NCI-H2171 (cell line): ENCODE measurements at regions not wholly inside any gene's neighbourhood (a gene's known extent, or its start where the extent isn't known, plus 50 kb on each side); places are given as distances from the start of the nearest gene placed in this dataset.
A peak's percentile ranks its signal among the peaks of the same experiment; 100 is the strongest.

ENCODE experiments used
- DNase-seq: peaks from one replicate; lab custom pipeline; 2025; lab: John Stamatoyannopoulos, UW

DNA sequence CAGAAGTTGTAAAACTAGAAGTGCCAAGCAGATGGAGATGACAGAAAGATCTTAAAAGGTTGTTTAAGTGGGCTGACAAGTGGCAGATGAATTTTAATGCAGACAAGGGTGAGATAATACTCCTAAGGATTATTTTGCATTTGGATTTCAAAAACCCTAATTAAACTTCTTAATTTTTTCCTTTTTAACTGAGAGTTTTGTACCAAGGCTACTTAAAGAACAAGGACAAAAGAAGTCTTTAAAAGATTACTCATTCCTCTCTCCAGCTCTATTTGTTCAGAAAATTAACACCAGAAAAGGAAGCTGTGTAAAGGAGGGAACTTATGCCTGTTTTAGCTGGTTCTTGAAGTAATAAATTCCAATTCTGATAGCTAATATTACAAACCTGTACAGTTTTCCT, 275.4 kb downstream of the ETNK1 start:
- DNase-seq, result no peak

- DNase-seq, result no peak
Observed at GRCh38 chr12:22904485-22904884, 279.5 kb downstream of the ETNK1 start.

DNA sequence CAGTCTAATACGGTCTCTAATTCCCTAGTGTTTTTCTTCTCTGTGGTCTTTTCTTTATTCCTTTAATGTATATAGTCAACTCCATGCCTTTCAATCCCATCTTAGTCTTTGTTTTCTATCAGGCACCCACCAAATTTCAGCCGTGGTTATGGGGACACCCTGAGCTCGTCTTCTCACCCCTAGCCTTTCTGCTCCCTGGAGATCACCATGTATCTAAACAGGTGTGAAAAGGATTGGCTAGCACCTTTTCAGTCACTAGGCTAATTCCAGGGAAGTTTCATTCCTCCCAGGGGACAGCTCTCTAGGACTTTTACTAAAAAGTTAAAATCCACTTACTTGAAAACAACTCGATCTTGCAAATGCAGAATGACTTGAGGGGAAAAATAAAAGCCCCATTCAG, 291.3 kb downstream of the ETNK1 start:
- DNase-seq, result no peak

GRCh38 chr12:22916815-22917214, 291.8 kb downstream of the ETNK1 start:
- DNase-seq, result no peak

GRCh38 chr12:22919883-22920282, 294.9 kb downstream of the ETNK1 start:
- DNase-seq, result no peak

GRCh38 chr12:22923768-22924167, 298.8 kb downstream of the ETNK1 start:
- no peak for DNase-seq

DNA sequence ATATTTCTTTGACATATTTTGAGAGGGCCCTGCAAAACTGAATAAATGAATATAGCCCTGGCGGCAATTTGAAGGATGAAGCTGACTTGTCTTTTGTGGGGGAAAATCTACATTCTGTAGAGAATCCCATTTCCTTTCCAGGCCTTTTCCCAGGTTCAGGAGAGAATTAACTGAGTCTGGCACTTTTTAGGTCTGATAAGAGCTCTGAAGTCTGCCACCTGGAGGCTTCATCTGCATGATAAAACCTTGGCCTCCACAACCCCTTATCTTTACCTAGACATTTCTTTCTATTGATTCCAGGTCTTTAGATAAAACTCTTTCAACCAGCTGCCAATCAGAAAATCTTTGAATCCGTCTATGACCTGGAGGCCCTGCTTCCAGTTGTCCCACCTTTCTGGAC, 299.4 kb downstream of the ETNK1 start:
- DNase-seq, result no peak

GRCh38 chr12:22925623-22926022, 300.7 kb downstream of the ETNK1 start:
- DNase-seq, result no peak

DNA sequence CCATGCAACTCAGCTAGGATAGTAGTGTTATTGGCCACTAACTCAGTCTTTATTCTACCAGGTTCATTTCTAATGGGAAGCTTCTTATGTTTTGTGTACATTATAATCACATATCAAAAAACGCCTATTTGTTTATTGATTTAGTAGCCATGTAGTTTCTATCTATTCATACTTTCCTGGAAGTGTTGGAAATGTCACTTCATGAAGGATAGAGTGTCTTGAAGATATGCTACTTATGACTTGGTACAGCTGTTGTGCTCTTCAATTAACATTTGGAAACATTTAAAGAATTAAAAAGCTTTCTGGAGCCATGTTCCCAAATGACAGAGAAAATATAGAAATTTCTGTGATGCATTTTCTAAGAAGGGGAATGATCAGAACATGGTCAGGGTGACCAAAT, 307.5 kb downstream of the ETNK1 start:
- no peak for DNase-seq

- peak; percentile 34 for DNase-seq
Observed at GRCh38 chr12:22935090-22935489, 310.1 kb downstream of the ETNK1 start.

- no peak for DNase-seq
Observed at GRCh38 chr12:22935501-22935900, 310.5 kb downstream of the ETNK1 start.

- no peak for DNase-seq
Observed at GRCh38 chr12:22938323-22938722, 313.4 kb downstream of the ETNK1 start.

GRCh38 chr12:22951206-22951605, 326.2 kb downstream of the ETNK1 start:
- no peak for DNase-seq

- no peak for DNase-seq
Observed at GRCh38 chr12:22956690-22957089, 331.7 kb downstream of the ETNK1 start.

GRCh38 chr12:22967171-22967570, 342.2 kb downstream of the ETNK1 start:
- no peak for DNase-seq

GRCh38 chr12:22969521-22969920, 344.6 kb downstream of the ETNK1 start:
- no peak for DNase-seq

DNA sequence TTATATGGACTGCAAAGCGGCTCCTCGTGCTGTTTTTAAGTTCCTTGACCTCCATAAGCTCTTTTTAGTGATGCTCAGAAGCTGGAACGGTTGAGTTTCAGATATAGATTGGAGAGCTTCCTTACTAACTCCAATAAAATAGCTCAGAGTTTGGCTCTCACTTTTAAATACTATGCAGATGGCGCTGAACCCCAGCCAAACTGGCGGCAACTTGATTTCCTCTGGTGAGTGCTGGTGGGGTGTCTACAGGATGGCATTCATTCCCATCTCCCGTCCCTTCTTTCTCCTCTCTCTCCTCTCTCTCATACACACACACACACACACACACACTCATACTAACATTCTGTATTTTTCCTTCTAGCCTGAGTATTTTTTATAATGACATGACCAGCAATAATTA, 346.3 kb downstream of the ETNK1 start:
- no peak for DNase-seq

DNA sequence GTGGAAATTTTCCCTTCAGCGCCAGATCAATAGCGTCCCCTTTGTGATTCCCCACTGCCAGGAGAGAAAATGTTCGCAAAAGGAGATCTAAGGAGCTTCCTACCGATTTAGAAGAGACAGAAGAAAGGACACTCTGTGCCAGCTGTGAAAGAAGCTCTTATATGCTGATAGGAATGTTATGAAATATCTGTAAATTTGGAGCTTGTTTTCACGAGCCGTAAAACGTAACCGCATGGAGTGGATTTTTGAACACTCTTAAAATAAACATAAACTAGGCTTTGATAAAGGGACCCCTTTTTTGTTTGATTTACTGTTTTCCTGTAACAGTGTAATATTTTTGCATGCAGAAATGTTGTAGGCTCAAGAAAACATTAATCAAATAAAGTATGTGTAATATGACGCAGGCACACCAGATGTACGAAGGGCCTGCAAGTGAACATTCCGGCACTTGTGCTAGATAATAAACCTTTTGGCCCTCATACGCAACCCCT, 346.8 kb downstream of the ETNK1 start:
- DNase-seq, result no peak

DNA sequence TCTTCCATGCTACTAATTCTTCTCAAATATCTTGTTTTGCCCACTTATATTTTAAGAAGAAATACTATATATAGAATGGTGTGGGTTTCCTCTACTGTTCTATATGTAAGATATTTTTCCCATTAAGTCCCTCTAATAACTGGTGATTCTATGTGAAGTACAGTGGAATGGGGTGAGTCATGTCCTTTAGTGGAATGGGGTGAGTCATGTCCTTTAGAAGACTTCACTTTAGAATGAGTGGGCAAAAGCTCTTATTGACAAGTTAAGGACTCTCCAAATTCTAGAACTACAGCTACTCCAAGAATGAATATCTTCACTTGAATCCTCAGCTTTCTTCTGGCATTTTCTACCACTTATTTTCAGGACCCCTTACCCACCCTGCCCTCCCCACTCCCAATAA, 349.9 kb downstream of the ETNK1 start:
- no peak for DNase-seq

- no peak for DNase-seq
Observed at GRCh38 chr12:22978962-22979361, 354.0 kb downstream of the ETNK1 start.

GRCh38 chr12:22979854-22980469, 355.0 kb downstream of the ETNK1 start:
- no peak for DNase-seq

DNA sequence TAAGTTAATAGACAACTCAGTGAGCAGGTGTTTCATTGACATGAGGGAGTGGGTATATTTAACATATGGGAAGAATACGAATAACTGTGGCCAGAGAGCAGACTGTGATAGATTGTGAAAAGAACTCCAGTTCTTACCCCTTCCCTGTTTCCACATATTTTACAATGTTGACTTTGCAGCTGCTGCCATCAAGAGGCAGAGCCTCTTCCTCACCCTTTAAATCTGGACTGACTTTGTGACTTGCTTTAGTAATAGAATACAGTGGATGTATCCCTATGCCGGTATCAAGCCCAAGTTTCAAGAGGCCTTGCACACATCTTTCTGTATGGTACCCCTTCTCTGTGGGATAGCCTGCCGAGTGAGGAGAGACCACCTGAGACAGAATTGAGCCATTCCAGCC, 356.7 kb downstream of the ETNK1 start:
- DNase-seq, result no peak

DNA sequence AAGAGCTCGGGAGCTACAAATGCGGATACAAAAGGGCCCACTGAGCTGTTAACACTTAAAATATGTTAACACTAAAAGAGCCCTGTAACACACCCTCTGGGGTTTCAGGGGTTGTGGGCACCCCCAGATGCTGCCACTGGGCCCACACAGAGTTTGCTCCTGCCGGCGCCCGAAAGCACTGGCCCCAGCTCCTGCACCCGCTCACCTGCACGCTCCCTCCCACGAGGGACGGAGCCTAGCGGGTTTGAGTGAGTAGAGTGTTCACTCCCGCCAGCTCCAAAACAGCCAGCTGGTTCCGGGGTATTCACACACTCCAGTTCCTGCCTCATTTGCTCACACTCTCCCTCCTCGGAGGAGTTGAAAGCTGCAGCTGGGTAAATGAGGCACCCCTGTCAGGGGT, 357.7 kb downstream of the ETNK1 start:
- no peak for DNase-seq

GRCh38 chr12:22986997-22987396, 362.0 kb downstream of the ETNK1 start:
- DNase-seq, result no peak

DNA sequence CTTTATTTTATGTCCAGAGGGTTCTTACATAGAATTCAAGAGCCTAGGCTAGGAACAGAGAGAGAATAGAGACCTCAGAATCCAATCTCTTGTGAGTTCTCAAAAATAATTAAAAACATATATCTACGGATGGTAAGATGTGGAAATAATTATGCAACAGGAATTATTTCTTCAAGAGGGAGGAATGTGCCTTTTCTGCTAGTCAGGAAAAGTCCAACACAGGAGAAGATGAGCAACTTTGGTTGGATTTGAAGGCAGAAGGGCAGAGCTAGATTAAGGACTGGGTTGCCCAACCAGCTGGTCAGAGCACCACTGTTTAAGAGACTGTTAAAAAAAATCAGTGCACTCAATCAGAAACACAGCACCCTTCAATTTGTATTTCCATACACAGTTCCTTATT, 365.5 kb downstream of the ETNK1 start:
- DNase-seq, result no peak
